ENCODE measurements at regions not wholly inside any gene's neighbourhood (a gene's known extent, or its start where the extent isn't known, plus 50 kb on each side); places are given as distances from the start of the nearest gene placed in this dataset.

- TF ChIP-seq CTCF (IDR thresholded peaks at IDR 0.05), result no peak
- H3K4me1 ChIP-seq, result peaks cover 0 to 42% of the 10 kb centered on the region in 2 donors
- H3K27ac ChIP-seq, result peak overlapping the region in 1 of 2 donors; percentile 79
Observed at GRCh38 chr12:92078167-92079053, 67.2 kb downstream of the BTG1 start.

GRCh38 chr12:92077530-92077929, 68.1 kb downstream of the BTG1 start:
- no peak for TF ChIP-seq CTCF (IDR thresholded peaks at IDR 0.05)
- H3K36me3 ChIP-seq, result no peaks in the 10 kb centered on the region
- H3K4me1 ChIP-seq, result peaks cover 0 to 42% of the 10 kb centered on the region in 2 donors
- H3K9me3 ChIP-seq, result no peaks in the 10 kb centered on the region
- no peak for DNase-seq (ENCODE audit: low spot score)
- H3K4me3 ChIP-seq, result no peak overlapping the region
- H3K27ac ChIP-seq, result peak overlapping the region in 1 of 2 donors; percentile 79
- no peaks in the 10 kb centered on the region for H3K27me3 ChIP-seq

More at GRCh38 chr12:92078167-92079053, 67.2 kb downstream of the BTG1 start:
- no peaks in the 10 kb centered on the region for H3K36me3 ChIP-seq
- no peaks in the 10 kb centered on the region for H3K9me3 ChIP-seq
- H3K27me3 ChIP-seq, result no peaks in the 10 kb centered on the region
- DNase-seq (ENCODE audit: low spot score), result no peak
- H3K4me3 ChIP-seq, result no peak overlapping the region

GRCh38 chr12:92076101-92076500, 69.5 kb downstream of the BTG1 start:
- Histone ChIP-seq H3K36me3 (no peaks in the 10 kb centered on the region), H3K27me3 (no peaks in the 10 kb centered on the region), H3K4me1 (peaks cover 0 to 42% of the 10 kb centered on the region in 2 donors), H3K9me3 (no peaks in the 10 kb centered on the region), H3K4me3 (no peak overlapping the region), H3K27ac (peak overlapping the region; percentile 39 to 79)
- no peak for TF ChIP-seq CTCF (IDR thresholded peaks at IDR 0.05)
- DNase-seq (ENCODE audit: low spot score), result no peak

- peak overlapping the region; percentile 26 to 79 for H3K27ac ChIP-seq
- H3K27me3 ChIP-seq, result no peaks in the 10 kb centered on the region
- peaks cover 0 to 42% of the 10 kb centered on the region in 2 donors for H3K4me1 ChIP-seq
- H3K4me3 ChIP-seq, result no peak overlapping the region
- DNase-seq (ENCODE audit: low spot score), result no peak
- no peak for TF ChIP-seq CTCF (IDR thresholded peaks at IDR 0.05)
- H3K9me3 ChIP-seq, result no peaks in the 10 kb centered on the region
- H3K36me3 ChIP-seq, result no peaks in the 10 kb centered on the region
Observed at GRCh38 chr12:92075425-92075914, 70.2 kb downstream of the BTG1 start.

GRCh38 chr12:92074889-92075288, 70.8 kb downstream of the BTG1 start:
- Histone ChIP-seq H3K27ac (peak overlapping the region in 1 of 2 donors; percentile 79), H3K27me3 (no peaks in the 10 kb centered on the region), H3K9me3 (no peaks in the 10 kb centered on the region), H3K36me3 (no peaks in the 10 kb centered on the region), H3K4me3 (no peak overlapping the region), H3K4me1 (peaks cover 0 to 42% of the 10 kb centered on the region in 2 donors)
- no peak for DNase-seq (ENCODE audit: low spot score)
- no peak for TF ChIP-seq CTCF (IDR thresholded peaks at IDR 0.05)

Data from right atrium auricular region (tissue), 2 donors.